ENCODE measurements at regions not wholly inside any gene's neighbourhood (a gene's known extent, or its start where the extent isn't known, plus 50 kb on each side); places are given as distances from the start of the nearest gene placed in this dataset.

DNA sequence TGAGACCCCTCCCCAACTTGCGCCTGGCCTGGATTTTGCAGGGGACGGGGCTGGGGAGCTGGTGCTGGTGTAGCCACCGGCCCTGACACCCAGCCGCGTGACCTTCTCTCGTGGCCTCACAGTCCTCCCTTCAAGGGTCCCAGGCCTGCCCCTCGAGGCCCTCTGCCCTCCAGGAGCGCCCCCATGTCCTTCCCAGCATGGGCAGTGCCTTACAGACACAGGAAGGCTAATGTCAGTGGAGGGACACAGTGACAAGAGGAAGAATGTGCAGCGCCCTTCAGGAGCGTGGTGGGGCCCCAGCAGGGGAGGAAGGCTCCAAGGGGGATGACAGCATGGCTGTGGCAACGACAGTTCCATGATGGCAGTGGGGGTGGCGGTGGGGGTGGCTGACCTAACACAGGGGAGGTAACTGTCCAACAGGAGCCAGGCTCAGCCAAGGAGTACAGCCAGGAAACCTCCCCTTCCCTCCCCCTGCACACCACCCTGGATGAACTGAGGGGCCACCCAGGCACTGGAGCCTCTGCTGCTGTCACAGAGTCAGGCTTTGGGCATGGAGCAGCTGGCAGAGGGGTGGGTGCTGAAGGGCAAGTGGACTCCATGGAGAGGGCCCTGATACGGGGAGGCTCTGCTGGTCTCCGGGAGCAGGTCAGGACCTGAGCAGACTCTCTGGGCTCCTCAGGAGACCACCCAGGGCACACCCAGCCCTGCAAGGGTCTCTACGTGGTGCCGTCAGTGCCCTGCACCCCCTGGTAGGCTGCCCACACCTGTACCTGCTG lies 76.0 kb upstream of the RET start:
- Histone ChIP-seq H3K9me3 (replicated peaks; ENCODE audit: control insufficient read depth, insufficient read depth, low read length) (no peaks in the 10 kb centered on the region), H3K27ac (ENCODE audit: control insufficient read depth, insufficient read depth) (no peak overlapping the region), H3K79me2 (ENCODE audit: control insufficient read depth, insufficient read depth, low read length) (no peaks in the 10 kb centered on the region), H3K4me1 (ENCODE audit: control insufficient read depth, insufficient read depth, low read length) (no peaks in the 10 kb centered on the region), H3K4me3 (no peak overlapping the region), H3K36me3 (ENCODE audit: control insufficient read depth in 2 of 2, insufficient read depth in 2 of 2, low read length in 1 of 2) (no peaks in the 10 kb centered on the region), H3K27me3 (replicated peaks in 1 of 2; ENCODE audit: control insufficient read depth in 2 of 2, insufficient read depth in 2 of 2, low read length in 1 of 2) (no peaks in the 10 kb centered on the region), H3K4me2 (ENCODE audit: control insufficient read depth, insufficient read depth) (no peak overlapping the region), H4K20me1 (ENCODE audit: control insufficient read depth, insufficient read depth) (no peaks in the 10 kb centered on the region), H2AFZ (ENCODE audit: control insufficient read depth, low read depth, low read length) (no peak overlapping the region), H3K9ac (ENCODE audit: control insufficient read depth, insufficient read depth, low read length) (no peak overlapping the region)
- FAIRE-seq (no peak), DNase-seq (ENCODE audit: low read depth, low spot score) (no peak), ATAC-seq (no peak)
- ChIA-PET RAD21 (ENCODE audit: unreplicated experiment) (no interaction called here), SMC1A (ENCODE audit: uncharacterized antibody, unreplicated experiment) (no interaction called here), POLR2A (no interaction called here), CTCF (no interaction called here)
- BruUV-seq (replicated peaks), result no TSS peak
- in situ Hi-C loops (cut with MboI), result loop anchor here (25.0 kb wide), 1 partner anchor 111 kb away; no protein-coding TSS in a partner anchor
- 28% methylated on average over 15 of the region's 16 CpGs for WGBS (ENCODE audit: insufficient coverage, insufficient replicate concordance, low lambda C conversion rate, missing lambda C conversion rate)
- intact Hi-C loops (cut with micrococcal nuclease; ENCODE audit: unreplicated experiment), result no loop called here
- no peak for TF ChIP-seq IKZF2 (IDR thresholded peaks at IDR 0.05)
- no peak for TF ChIP-seq NFYB (IDR thresholded peaks at IDR 0.05; ENCODE audit: insufficient read depth, low read depth, low read length)
- no peak for TF ChIP-seq CBFB (IDR thresholded peaks at IDR 0.05; ENCODE audit: low read depth)
- no peak for TF ChIP-seq TCF12 (IDR thresholded peaks at IDR 0.05; ENCODE audit: low read depth, low read length)
- no peak for TF ChIP-seq JUNB (IDR thresholded peaks at IDR 0.05)
- no peak for TF ChIP-seq ZNF592 (IDR thresholded peaks at IDR 0.05)
- TF ChIP-seq KDM1A (IDR thresholded peaks at IDR 0.05; ENCODE audit: borderline replicate concordance), result no peak
- TF ChIP-seq, protein P1, sequence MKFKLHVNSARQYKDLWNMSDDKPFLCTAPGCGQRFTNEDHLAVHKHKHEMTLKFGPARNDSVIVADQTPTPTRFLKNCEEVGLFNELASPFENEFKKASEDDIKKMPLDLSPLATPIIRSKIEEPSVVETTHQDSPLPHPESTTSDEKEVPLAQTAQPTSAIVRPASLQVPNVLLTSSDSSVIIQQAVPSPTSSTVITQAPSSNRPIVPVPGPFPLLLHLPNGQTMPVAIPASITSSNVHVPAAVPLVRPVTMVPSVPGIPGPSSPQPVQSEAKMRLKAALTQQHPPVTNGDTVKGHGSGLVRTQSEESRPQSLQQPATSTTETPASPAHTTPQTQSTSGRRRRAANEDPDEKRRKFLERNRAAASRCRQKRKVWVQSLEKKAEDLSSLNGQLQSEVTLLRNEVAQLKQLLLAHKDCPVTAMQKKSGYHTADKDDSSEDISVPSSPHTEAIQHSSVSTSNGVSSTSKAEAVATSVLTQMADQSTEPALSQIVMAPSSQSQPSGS (IDR thresholded peaks at IDR 0.05; ENCODE audit: low read length), result no peak
- TF ChIP-seq RCOR1 (conservative IDR thresholded peaks at IDR 0.05; ENCODE audit: low read depth, low read length), result no peak
- no peak for TF ChIP-seq BCL11A (IDR thresholded peaks at IDR 0.05; ENCODE audit: low read depth, low read length)
- TF ChIP-seq, protein P2, sequence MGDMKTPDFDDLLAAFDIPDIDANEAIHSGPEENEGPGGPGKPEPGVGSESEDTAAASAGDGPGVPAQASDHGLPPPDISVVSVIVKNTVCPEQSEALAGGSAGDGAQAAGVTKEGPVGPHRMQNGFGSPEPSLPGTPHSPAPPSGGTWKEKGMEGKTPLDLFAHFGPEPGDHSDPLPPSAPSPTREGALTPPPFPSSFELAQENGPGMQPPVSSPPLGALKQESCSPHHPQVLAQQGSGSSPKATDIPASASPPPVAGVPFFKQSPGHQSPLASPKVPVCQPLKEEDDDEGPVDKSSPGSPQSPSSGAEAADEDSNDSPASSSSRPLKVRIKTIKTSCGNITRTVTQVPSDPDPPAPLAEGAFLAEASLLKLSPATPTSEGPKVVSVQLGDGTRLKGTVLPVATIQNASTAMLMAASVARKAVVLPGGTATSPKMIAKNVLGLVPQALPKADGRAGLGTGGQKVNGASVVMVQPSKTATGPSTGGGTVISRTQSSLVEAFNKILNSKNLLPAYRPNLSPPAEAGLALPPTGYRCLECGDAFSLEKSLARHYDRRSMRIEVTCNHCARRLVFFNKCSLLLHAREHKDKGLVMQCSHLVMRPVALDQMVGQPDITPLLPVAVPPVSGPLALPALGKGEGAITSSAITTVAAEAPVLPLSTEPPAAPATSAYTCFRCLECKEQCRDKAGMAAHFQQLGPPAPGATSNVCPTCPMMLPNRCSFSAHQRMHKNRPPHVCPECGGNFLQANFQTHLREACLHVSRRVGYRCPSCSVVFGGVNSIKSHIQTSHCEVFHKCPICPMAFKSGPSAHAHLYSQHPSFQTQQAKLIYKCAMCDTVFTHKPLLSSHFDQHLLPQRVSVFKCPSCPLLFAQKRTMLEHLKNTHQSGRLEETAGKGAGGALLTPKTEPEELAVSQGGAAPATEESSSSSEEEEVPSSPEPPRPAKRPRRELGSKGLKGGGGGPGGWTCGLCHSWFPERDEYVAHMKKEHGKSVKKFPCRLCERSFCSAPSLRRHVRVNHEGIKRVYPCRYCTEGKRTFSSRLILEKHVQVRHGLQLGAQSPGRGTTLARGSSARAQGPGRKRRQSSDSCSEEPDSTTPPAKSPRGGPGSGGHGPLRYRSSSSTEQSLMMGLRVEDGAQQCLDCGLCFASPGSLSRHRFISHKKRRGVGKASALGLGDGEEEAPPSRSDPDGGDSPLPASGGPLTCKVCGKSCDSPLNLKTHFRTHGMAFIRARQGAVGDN (IDR thresholded peaks at IDR 0.05), result no peak
- no peak for TF ChIP-seq SIN3A (IDR thresholded peaks at IDR 0.05; ENCODE audit: low read depth, low read length)
- TF ChIP-seq ESRRA (IDR thresholded peaks at IDR 0.05; ENCODE audit: low read length), result no peak
- no peak for TF ChIP-seq SUZ12 (IDR thresholded peaks at IDR 0.05; ENCODE audit: unreplicated experiment)
- no peak for TF ChIP-seq CEBPB (IDR thresholded peaks at IDR 0.05; ENCODE audit: borderline replicate concordance in 1 of 2, low read depth in 2 of 2, low read length in 2 of 2)
- no peak for TF ChIP-seq ZNF622 (IDR thresholded peaks at IDR 0.05)

Measured in GM12878 (cell line).